Stomach (tissue), 8 donors: ENCODE measurements at regions not wholly inside any gene's neighbourhood (a gene's known extent, or its start where the extent isn't known, plus 50 kb on each side); places are given as distances from the start of the nearest gene placed in this dataset.

ENCODE experiments used
- DNase-seq, 2 donors: peaks; one replicate each; pipeline versions ENCODE4 v3.0.0 to v3.0.0-alpha.2; 2013 to 2019
- H3K27ac ChIP-seq, 5 donors: fragments of 200-600 bp in 4 of 5; sonication (generic) in 4 of 5; one replicate each; pipeline ENCODE4 v1.5.1; 2013 to 2019; ENCODE audit warnings: mild to moderate bottlenecking in 1 of 5, moderate library complexity in 1 of 5
- H3K27me3 ChIP-seq, 3 donors: fragments of 200-600 bp; sonication (generic); one replicate each; pipeline ENCODE4 v1.5.1; 2017 to 2019; ENCODE audit warnings: mixed run types in 1 of 3
- H3K36me3 ChIP-seq, 4 donors: fragments of 200-600 bp; sonication (generic); 1 replicate in 3 of 4; 2 replicates in 1 of 4; pipeline ENCODE4 v1.5.1; 2016 to 2019
- H3K4me1 ChIP-seq, 4 donors: fragments of 200-600 bp; sonication (generic); one replicate each; pipeline ENCODE4 v1.5.1; 2016 to 2019
- H3K4me3 ChIP-seq, 4 donors: fragments of 200-600 bp; sonication (generic) in 3 of 4; one replicate each; pipeline ENCODE4 v1.5.1; 2016 to 2019; ENCODE audit warnings: mild to moderate bottlenecking in 1 of 4
- H3K9me3 ChIP-seq, 4 donors: fragments of 200-600 bp; sonication (generic); one replicate each; pipeline ENCODE4 v1.5.1; 2016 to 2019
- EP300 ChIP-seq: sonication (generic); formaldehyde crosslinking; IDR thresholded peaks from one replicate; pipeline ENCODE4 v1.6.1; 2017; ENCODE audit warnings: antibody characterized with exemption
- POLR2A ChIP-seq, 4 donors: fragments of 450-650 bp; IDR thresholded peaks; one replicate each; pipeline ENCODE4 v1.6.1; 2016; ENCODE audit warnings: antibody characterized with exemption in 4 of 4, control low read depth in 2 of 4, mild to moderate bottlenecking in 1 of 4, moderate library complexity in 1 of 4
- POLR2AphosphoS5 ChIP-seq, 3 donors: sonication (generic); formaldehyde crosslinking; IDR thresholded peaks; one replicate each; pipeline ENCODE4 v1.6.1; 2016; ENCODE audit warnings: antibody characterized with exemption in 3 of 3
- WGBS, 5 donors: extraction: QIAGEN DNeasy Blood & Tissue Kit in 3 of 5; methylation state at CpG; one replicate each; pipeline versions ENCODE4 v1.1.5 to v1.1.7; 2013 to 2018; 5-methylcytosine and 5-hydroxymethylcytosine counted together
- intact Hi-C: fragments of 100-400 bp; cut with DNase I; formaldehyde crosslinking; loops from one replicate; pipeline ENCODE4 v1.15.1; 2023; ENCODE audit warnings: low total_unique reads
- TF ChIP-seq, protein P1 (sequence below), 7 experiments: fragments of 450-650 bp in 4 of 7; fragments of 200-600 bp in 3 of 7; sonication (generic) in 3 of 7; IDR thresholded peaks; one replicate each; pipeline ENCODE4 v1.5.1; 2016 to 2019; ENCODE audit warnings: antibody characterized with exemption in 7 of 7, control low read depth in 2 of 7, mild to moderate bottlenecking in 1 of 7
- donor health status: healthy with polysubstance abuse.
- donor health status: Bipolar disorder and iron deficiency.
- donor health status: healthy.

DNA sequence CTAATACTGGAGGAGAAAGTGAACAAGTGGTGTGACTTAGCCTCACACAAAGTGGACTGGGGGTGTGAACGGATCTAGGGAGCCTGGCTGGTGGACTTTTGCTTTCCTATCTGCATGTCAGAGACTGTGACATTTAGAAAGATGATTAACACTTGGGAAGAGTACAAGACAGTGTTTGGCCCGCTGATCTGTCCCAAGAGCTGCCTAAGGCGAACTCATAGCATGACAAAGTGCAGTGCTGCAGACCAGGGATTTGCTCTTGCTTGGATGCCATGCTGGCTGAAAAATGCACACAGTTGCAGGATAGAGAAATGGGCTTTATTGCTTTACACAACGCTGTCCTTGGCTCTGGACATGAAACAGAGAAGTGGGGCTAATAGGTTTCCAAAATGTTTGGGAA, 386.0 kb upstream of the MAN1A1 start:
- DNase-seq = peak in 1 of 2 donors; percentile 20
- Histone ChIP-seq H3K4me3 (no peak overlapping the region), H3K27me3 (no peaks in the 10 kb centered on the region), H3K36me3 (no peaks in the 10 kb centered on the region), H3K27ac (no peak overlapping the region), H3K9me3 (no peaks in the 10 kb centered on the region), H3K4me1 (peaks cover 0 to 21% (median 8%) of the 10 kb centered on the region in 4 donors)
- WGBS, 5 donors = 57 to 71% (median 69%) methylated on average over 4 of the region's 4 CpGs
- TF ChIP-seq, protein P1, sequence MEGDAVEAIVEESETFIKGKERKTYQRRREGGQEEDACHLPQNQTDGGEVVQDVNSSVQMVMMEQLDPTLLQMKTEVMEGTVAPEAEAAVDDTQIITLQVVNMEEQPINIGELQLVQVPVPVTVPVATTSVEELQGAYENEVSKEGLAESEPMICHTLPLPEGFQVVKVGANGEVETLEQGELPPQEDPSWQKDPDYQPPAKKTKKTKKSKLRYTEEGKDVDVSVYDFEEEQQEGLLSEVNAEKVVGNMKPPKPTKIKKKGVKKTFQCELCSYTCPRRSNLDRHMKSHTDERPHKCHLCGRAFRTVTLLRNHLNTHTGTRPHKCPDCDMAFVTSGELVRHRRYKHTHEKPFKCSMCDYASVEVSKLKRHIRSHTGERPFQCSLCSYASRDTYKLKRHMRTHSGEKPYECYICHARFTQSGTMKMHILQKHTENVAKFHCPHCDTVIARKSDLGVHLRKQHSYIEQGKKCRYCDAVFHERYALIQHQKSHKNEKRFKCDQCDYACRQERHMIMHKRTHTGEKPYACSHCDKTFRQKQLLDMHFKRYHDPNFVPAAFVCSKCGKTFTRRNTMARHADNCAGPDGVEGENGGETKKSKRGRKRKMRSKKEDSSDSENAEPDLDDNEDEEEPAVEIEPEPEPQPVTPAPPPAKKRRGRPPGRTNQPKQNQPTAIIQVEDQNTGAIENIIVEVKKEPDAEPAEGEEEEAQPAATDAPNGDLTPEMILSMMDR (IDR thresholded peaks at IDR 0.05) = no peak
- no peak for TF ChIP-seq POLR2A (IDR thresholded peaks at IDR 0.05)
- TF ChIP-seq POLR2AphosphoS5 (IDR thresholded peaks at IDR 0.05) = no peak
- TF ChIP-seq EP300 = no peak
- intact Hi-C loops = no loop called here

DNA sequence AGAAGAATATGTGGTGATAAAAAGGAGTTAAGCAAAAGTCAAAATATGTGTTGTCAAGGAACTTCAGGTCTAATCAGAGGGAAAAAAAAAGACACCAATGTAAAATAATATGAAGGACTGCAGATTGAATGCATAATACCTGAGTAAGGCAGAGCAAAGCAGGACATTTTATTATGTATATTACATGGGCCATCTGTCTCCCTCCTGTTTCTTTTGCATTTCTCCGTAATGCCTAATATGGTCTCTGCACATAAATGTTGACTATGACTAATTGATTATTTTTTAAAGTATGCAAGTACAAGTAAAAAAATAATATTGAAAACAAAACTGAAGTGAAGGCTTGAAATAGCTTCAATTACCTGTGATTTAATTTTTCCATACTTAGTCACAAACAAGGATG, 384.7 kb upstream of the MAN1A1 start:
- Histone ChIP-seq H3K36me3 (no peaks in the 10 kb centered on the region), H3K9me3 (no peaks in the 10 kb centered on the region), H3K27ac (no peak overlapping the region), H3K4me1 (peaks cover 0 to 21% (median 8%) of the 10 kb centered on the region in 4 donors), H3K4me3 (no peak overlapping the region), H3K27me3 (no peaks in the 10 kb centered on the region)
- no peak for DNase-seq
- 91 to 100% (median 98%) methylated on average over 1 of the region's 1 CpG for WGBS, 5 donors
- TF ChIP-seq POLR2A (IDR thresholded peaks at IDR 0.05) (no peak), EP300 (no peak), POLR2AphosphoS5 (IDR thresholded peaks at IDR 0.05) (no peak)
- TF ChIP-seq, protein P1 (IDR thresholded peaks at IDR 0.05) = no peak
- intact Hi-C loops = no loop called here

DNA sequence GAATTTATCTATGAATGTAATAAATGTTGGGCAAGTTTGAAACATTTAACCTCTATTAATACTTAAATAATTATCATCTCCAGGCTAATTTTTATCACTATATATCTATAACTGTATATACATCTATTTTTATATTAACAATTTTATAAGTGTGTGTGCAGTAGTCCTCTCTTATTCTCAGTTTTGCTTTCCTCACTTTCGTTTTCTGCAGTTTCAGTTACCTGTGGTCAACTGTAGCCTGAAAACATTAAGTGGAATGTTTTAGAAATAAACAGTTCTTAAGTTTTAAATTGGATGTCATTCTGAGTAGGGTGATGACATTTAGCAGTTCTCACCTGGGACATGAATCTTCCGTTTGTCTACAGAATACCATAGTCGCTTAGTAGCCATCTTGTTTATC, 379.4 kb upstream of the MAN1A1 start:
- WGBS, 5 donors = 69 to 83% (median 79%) methylated on average over 3 of the region's 3 CpGs
- intact Hi-C loops = no loop called here
- Histone ChIP-seq H3K36me3 (no peaks in the 10 kb centered on the region), H3K27ac (no peak overlapping the region), H3K4me3 (no peak overlapping the region), H3K4me1 (peaks cover 0 to 7% (median 0%) of the 10 kb centered on the region in 4 donors), H3K9me3 (no peaks in the 10 kb centered on the region), H3K27me3 (no peaks in the 10 kb centered on the region)
- DNase-seq = no peak
- TF ChIP-seq, protein P1 (IDR thresholded peaks at IDR 0.05) = no peak
- TF ChIP-seq POLR2A (IDR thresholded peaks at IDR 0.05) (no peak), EP300 (no peak), POLR2AphosphoS5 (IDR thresholded peaks at IDR 0.05) (no peak)

DNA sequence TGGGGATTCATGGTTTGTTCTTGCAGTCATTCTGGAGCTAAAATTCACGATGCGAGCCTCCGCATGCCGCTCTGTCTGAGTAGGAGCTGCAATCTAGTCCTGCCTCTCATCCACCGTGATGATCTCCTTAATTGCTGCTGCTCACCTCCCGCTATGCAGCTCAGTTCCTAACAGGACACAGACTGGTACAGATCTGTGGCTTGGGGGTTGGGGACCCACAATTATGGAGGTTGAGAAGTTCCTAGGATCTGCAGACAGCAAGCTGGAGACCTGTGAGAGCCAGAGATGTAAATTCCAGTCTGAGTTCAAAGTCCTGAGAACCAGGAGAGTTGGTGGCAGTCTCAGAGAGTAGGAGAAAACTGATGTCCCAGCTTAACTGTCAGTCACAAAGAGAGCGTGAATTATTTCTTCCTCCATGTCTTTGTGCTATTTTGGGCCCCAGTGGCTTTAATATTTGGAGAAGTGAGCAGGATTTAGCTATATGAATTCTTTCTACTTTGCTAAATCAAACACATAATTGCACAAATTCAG, 378.7 kb upstream of the MAN1A1 start:
- TF ChIP-seq POLR2AphosphoS5 (IDR thresholded peaks at IDR 0.05) (no peak), EP300 (no peak), POLR2A (IDR thresholded peaks at IDR 0.05) (no peak)
- TF ChIP-seq, protein P1 (IDR thresholded peaks at IDR 0.05) = no peak
- intact Hi-C loops = no loop called here

More for the DNA sequence above, 378.7 kb upstream of the MAN1A1 start:
- DNase-seq = no peak
- no peak overlapping the region for H3K4me3 ChIP-seq
- WGBS, 5 donors = 81 to 93% (median 90%) methylated on average over 7 of the region's 7 CpGs
- peaks cover 0 to 7% (median 0%) of the 10 kb centered on the region in 4 donors for H3K4me1 ChIP-seq
- H3K9me3 ChIP-seq = no peaks in the 10 kb centered on the region
- H3K36me3 ChIP-seq = no peaks in the 10 kb centered on the region
- no peak overlapping the region for H3K27ac ChIP-seq
- no peaks in the 10 kb centered on the region for H3K27me3 ChIP-seq
